IMR-90 (cell line): ENCODE measurements at regions not wholly inside any gene's neighbourhood (a gene's known extent, or its start where the extent isn't known, plus 50 kb on each side); places are given as distances from the start of the nearest gene placed in this dataset.

ENCODE experiments used
- MAFK ChIP-seq: IDR thresholded peaks from 2 replicates; pipeline ENCODE4 v1.6.1; 2012; ENCODE audit warnings: low read depth, low read length, improper control_type of control experiment
- NFE2L2 ChIP-seq: fragments of 150-350 bp; IDR thresholded peaks from 2 replicates; pipeline ENCODE4 v1.6.1; 2016; ENCODE audit warnings: low read depth, mild to moderate bottlenecking, low read length
- POLR2A ChIP-seq: IDR thresholded peaks from 2 replicates; pipeline ENCODE4 v1.6.1; 2012; ENCODE audit warnings: mild to moderate bottlenecking, low read depth, low read length
- RAD21 ChIP-seq: IDR thresholded peaks from 2 replicates; pipeline ENCODE4 v1.6.1; 2012; ENCODE audit warnings: low read length, improper control_type of control experiment
- RFX5 ChIP-seq: IDR thresholded peaks from 2 replicates; pipeline ENCODE4 v1.8.0; 2012; ENCODE audit warnings: low read depth, mild to moderate bottlenecking, low read length, moderate library complexity
- TF ChIP-seq, protein P1 (sequence below): conservative IDR thresholded peaks from 2 replicates; pipeline ENCODE4 v1.5.1; 2012; ENCODE audit warnings: mild to moderate bottlenecking, low read depth, low read length, improper control_type of control experiment

DNA sequence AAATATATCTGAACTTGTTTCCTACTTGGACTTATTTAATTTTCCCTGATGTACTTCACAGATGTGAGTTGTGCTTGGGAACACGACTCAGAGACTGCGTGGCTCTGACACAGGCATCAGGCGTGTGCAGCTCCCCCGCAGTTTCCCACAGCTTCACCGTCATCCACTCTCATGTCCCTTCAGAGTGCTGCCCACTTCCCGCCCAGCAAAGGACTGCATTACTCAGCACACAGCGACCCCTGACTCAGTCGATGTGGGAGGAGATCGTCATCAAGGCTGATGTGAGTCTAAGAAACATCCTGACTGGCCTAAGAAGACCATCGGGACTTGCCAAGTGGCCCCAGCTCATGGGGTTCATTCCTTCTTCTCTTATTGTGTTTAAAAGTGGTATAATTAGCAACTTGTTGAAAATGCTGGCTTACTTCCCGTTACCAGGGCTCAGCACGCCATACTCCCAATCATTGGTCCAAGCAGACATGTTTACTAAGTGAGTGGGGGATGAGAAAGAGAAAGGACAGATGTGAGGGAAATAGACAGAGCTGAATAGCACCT, 539.4 kb upstream of the JARID2 start:
- TF ChIP-seq, protein P1, sequence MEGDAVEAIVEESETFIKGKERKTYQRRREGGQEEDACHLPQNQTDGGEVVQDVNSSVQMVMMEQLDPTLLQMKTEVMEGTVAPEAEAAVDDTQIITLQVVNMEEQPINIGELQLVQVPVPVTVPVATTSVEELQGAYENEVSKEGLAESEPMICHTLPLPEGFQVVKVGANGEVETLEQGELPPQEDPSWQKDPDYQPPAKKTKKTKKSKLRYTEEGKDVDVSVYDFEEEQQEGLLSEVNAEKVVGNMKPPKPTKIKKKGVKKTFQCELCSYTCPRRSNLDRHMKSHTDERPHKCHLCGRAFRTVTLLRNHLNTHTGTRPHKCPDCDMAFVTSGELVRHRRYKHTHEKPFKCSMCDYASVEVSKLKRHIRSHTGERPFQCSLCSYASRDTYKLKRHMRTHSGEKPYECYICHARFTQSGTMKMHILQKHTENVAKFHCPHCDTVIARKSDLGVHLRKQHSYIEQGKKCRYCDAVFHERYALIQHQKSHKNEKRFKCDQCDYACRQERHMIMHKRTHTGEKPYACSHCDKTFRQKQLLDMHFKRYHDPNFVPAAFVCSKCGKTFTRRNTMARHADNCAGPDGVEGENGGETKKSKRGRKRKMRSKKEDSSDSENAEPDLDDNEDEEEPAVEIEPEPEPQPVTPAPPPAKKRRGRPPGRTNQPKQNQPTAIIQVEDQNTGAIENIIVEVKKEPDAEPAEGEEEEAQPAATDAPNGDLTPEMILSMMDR = no peak
- TF ChIP-seq RAD21 (peak; percentile 30), POLR2A (0 out of 2 replicates have a peak, but pooled peaks have one; percentile 29), RFX5 (no peak), NFE2L2 (peak; percentile 95), MAFK (peak; percentile 68; the same call in 1 of the 2 replicates)
